Activated T-cell treated with anti-CD3 and anti-CD28 coated beads, Interleukin-2, amount 50 U/mL, for 24 hours (primary cell): ENCODE measurements at regions not wholly inside any gene's neighbourhood (a gene's known extent, or its start where the extent isn't known, plus 50 kb on each side); places are given as distances from the start of the nearest gene placed in this dataset.
A peak's percentile ranks its signal among the peaks of the same experiment; 100 is the strongest.

Experiments
- DNase-seq: peaks from one replicate; pipeline ENCODE4 v3.0.0-alpha.2; 2020
- H3K27ac Mint-ChIP-seq: 2 replicates; pipeline ENCODE4 v1.8.0; 2020; ENCODE audit warnings: mild to moderate bottlenecking, mixed read lengths
- H3K27me3 Mint-ChIP-seq: 2 replicates; pipeline ENCODE4 v1.8.0; 2020; ENCODE audit warnings: mixed read lengths
- H3K36me3 Mint-ChIP-seq: 2 replicates; pipeline ENCODE4 v1.8.0; 2020; ENCODE audit warnings: low read depth, mixed read lengths
- H3K4me1 Mint-ChIP-seq: 2 replicates; pipeline ENCODE4 v1.8.0; 2020; ENCODE audit warnings: low read depth, mixed read lengths
- H3K4me3 Mint-ChIP-seq: 2 replicates; pipeline ENCODE4 v1.8.0; 2020; ENCODE audit warnings: mild to moderate bottlenecking, moderate library complexity, mixed read lengths
- H3K9me3 Mint-ChIP-seq: 2 replicates; pipeline ENCODE4 v1.8.0; 2020; ENCODE audit warnings: mixed read lengths

- Mint-ChIP-seq H3K27me3 (no peaks in the 10 kb centered on the region), H3K4me3 (no peak overlapping the region), H3K27ac (no peak overlapping the region), H3K4me1 (no peaks in the 10 kb centered on the region), H3K9me3 (peaks cover 4% of the 10 kb centered on the region), H3K36me3 (no peaks in the 10 kb centered on the region)
- DNase-seq: no peak
Measured at GRCh38 chr11:26231252-26231661, 100.7 kb upstream of the ANO3 start.

- Mint-ChIP-seq H3K9me3 (peaks cover 8% of the 10 kb centered on the region), H3K4me1 (no peaks in the 10 kb centered on the region), H3K36me3 (no peaks in the 10 kb centered on the region), H3K27ac (no peak overlapping the region), H3K27me3 (no peaks in the 10 kb centered on the region), H3K4me3 (no peak overlapping the region)
- DNase-seq: no peak
Measured at GRCh38 chr11:26234451-26234850, 97.5 kb upstream of the ANO3 start.

GRCh38 chr11:26243426-26243825 is 88.5 kb upstream of the ANO3 start:
- Mint-ChIP-seq H3K9me3 (peaks cover 7% of the 10 kb centered on the region), H3K27me3 (no peaks in the 10 kb centered on the region), H3K36me3 (no peaks in the 10 kb centered on the region), H3K4me1 (no peaks in the 10 kb centered on the region), H3K27ac (no peak overlapping the region), H3K4me3 (no peak overlapping the region)
- no peak for DNase-seq

DNA sequence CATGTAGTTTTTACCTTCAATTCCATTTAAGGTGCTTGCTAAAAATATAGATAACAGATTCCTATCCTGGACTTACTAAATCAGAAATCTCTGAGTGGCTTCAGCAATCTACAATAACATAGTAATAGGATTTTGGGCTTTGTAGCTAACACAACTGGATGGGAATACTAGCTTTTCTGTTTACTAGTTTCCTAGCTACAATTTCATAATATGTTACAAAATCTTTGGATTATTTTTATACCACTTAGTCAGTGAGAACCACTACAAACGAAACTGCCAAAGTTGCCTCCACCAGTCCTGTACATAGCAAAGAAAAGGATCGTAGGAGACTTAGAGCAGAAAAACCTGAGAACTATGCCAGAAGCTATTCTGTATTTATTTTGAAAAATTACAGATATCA is 87.7 kb upstream of the ANO3 start:
- DNase-seq: no peak
- H3K36me3 Mint-ChIP-seq: no peaks in the 10 kb centered on the region
- H3K9me3 Mint-ChIP-seq: peaks cover 6% of the 10 kb centered on the region
- no peaks in the 10 kb centered on the region for H3K4me1 Mint-ChIP-seq
- H3K4me3 Mint-ChIP-seq: no peak overlapping the region
- H3K27ac Mint-ChIP-seq: no peak overlapping the region
- no peaks in the 10 kb centered on the region for H3K27me3 Mint-ChIP-seq

DNA sequence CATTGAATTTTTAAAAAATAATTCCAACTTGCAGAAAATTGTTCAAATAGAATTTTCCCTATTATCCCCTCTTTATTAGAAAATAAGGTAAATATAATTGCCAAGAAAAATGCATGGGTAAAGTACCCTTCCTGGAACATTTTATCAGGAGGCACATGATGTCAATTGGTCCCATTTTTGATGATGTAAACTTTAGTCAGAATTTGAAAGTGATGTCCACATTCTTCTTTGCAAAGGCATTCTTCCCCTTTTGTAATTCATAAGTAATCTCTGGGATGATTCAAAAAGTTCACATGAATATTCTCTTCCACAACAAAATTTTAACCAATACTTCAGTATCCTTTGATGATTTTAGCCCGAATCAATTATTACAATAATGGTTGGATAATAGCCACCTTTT is 86.9 kb upstream of the ANO3 start:
- Mint-ChIP-seq H3K4me3 (no peak overlapping the region), H3K36me3 (no peaks in the 10 kb centered on the region), H3K4me1 (no peaks in the 10 kb centered on the region), H3K27me3 (no peaks in the 10 kb centered on the region), H3K9me3 (peaks cover 2% of the 10 kb centered on the region), H3K27ac (no peak overlapping the region)
- no peak for DNase-seq

GRCh38 chr11:26247340-26247739 is 84.6 kb upstream of the ANO3 start:
- peaks cover 2% of the 10 kb centered on the region for H3K9me3 Mint-ChIP-seq
- no peak for DNase-seq
- no peaks in the 10 kb centered on the region for H3K27me3 Mint-ChIP-seq
- no peak overlapping the region for H3K4me3 Mint-ChIP-seq
- H3K27ac Mint-ChIP-seq: no peak overlapping the region
- no peaks in the 10 kb centered on the region for H3K36me3 Mint-ChIP-seq
- no peaks in the 10 kb centered on the region for H3K4me1 Mint-ChIP-seq

DNA sequence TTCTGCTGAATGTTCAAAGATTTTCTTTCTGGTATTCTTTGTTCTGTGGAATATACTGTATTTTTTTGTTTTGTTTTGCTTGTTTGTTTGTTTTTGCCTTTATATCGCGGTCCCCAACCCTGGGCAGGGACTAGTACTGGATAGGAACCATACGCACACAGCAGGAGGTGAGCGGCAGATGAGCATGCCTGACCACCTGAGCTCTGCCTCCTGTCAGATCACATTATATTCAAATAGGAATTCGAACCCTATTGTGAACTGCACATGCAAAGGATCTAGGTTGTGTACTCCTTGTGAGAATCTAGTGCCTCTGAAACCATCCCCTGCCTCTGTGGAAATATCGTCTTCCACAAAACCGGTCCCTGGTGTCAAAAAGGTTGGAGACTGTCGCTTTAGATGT is 83.3 kb upstream of the ANO3 start:
- H3K27ac Mint-ChIP-seq: no peak overlapping the region
- no peaks in the 10 kb centered on the region for H3K36me3 Mint-ChIP-seq
- no peaks in the 10 kb centered on the region for H3K4me1 Mint-ChIP-seq
- H3K9me3 Mint-ChIP-seq: peaks cover 2% of the 10 kb centered on the region
- DNase-seq: no peak
- no peaks in the 10 kb centered on the region for H3K27me3 Mint-ChIP-seq
- no peak overlapping the region for H3K4me3 Mint-ChIP-seq

DNA sequence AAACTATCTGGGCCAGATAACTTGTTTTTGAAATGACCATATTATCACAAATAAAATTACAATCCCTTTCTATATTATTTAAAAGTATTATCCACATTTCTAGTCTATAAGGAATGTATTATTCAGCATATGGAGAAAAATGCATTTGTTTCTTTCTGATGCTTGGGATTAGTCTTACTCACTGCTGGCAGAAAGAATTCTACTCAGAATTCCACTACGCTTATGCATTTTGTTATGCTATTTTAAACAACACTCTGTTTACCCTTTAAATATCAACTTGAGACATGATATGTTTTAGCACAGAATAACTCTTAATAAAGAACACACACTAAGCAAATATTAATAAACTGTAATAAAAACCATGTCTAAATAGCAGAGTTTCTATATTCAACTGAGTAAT is 77.6 kb upstream of the ANO3 start:
- Mint-ChIP-seq H3K27me3 (no peaks in the 10 kb centered on the region), H3K4me3 (no peak overlapping the region), H3K36me3 (no peaks in the 10 kb centered on the region), H3K4me1 (no peaks in the 10 kb centered on the region), H3K27ac (no peak overlapping the region), H3K9me3 (no peaks in the 10 kb centered on the region)
- no peak for DNase-seq

GRCh38 chr11:26263769-26264168 is 68.2 kb upstream of the ANO3 start:
- H3K27me3 Mint-ChIP-seq: no peaks in the 10 kb centered on the region
- H3K36me3 Mint-ChIP-seq: no peaks in the 10 kb centered on the region
- no peaks in the 10 kb centered on the region for H3K4me1 Mint-ChIP-seq
- no peaks in the 10 kb centered on the region for H3K9me3 Mint-ChIP-seq
- no peak overlapping the region for H3K4me3 Mint-ChIP-seq
- no peak for DNase-seq
- no peak overlapping the region for H3K27ac Mint-ChIP-seq

DNA sequence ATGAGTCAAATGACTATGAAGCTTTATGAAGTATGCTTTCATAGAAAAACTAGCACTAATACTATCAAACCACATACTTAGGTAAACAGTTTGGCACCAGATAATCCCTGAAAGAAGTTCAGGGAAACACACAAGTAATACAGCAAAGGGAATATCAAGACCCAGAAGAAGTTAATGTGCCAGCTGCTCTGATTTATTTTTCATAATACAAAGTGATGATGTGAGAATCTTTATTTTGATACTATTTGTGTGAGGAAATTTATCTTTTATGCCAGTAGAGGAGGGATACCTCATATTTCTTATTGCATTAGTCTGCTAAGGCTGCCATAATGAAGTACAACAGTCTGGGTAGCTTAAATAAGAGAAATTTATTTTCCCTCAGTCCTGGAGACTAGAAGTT is 67.7 kb upstream of the ANO3 start:
- Mint-ChIP-seq H3K4me1 (no peaks in the 10 kb centered on the region), H3K27me3 (no peaks in the 10 kb centered on the region), H3K9me3 (no peaks in the 10 kb centered on the region), H3K4me3 (no peak overlapping the region), H3K27ac (no peak overlapping the region), H3K36me3 (no peaks in the 10 kb centered on the region)
- DNase-seq: no peak

DNA sequence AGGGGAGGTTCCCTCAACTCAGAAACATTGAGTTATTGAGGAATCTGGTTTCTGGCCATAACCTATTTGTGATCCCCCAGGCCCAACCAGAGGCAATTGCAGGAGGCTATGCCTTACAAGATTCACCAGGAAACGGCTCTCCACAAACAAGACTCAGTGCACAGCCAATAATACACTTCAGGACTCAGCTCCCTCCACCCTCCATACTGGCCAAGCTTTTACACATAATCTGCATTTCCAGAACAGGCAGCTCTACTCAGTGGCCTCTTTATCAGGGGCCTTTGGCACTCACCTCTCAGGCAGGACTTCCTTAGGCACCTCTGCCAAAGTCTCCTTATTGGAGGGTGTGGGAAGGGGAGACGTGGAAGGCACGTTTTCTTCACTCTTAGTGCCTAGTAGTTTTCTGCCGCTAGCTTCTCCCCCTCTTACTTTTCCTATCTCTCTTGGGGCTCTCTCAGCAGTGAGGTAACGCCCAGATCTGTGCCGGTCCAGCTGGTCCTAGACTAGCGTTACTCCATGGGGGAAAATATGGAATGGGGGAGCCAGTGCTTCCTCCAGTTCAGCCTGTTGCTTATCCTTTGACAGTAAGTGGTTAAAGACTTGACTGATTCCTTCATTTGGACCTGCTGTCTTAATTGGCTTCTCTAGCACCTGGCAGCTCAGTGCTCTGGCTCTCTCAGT is 62.8 kb upstream of the ANO3 start:
- no peaks in the 10 kb centered on the region for H3K27me3 Mint-ChIP-seq
- H3K9me3 Mint-ChIP-seq: no peaks in the 10 kb centered on the region
- H3K27ac Mint-ChIP-seq: no peak overlapping the region
- no peaks in the 10 kb centered on the region for H3K36me3 Mint-ChIP-seq
- no peak overlapping the region for H3K4me3 Mint-ChIP-seq
- DNase-seq: no peak
- H3K4me1 Mint-ChIP-seq: no peaks in the 10 kb centered on the region

- no peaks in the 10 kb centered on the region for H3K36me3 Mint-ChIP-seq
- H3K27me3 Mint-ChIP-seq: no peaks in the 10 kb centered on the region
Measured at GRCh38 chr11:26271666-26272065, 60.3 kb upstream of the ANO3 start.

DNA sequence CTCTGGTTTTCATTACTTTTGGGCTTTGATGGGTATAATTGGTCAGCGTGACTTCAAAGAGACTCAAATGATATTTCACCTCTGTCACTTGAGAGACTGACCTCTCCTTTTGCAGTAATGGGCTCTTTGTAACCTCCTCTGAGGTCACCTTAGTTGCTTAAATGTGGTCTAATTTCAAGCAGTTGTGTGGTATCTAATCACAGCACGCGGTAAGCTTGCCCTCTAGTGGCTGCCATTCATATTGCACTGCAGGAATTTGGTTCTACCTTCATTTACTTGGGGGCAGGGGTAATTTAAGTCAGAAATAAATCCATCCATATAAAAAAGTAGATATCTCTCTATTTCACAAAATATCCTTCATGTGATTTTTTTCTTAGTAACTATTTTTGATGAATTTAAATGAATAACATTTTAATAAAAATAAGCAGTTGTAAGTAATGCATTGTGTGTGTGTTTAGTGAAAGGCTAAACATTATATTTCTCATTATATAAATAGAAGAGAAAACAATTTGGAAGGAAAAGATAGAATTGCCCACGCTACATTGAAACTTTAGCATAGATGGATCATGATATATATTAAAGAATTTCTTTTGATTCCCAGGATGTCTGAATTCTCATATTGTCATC is 55.0 kb upstream of the ANO3 start:
- Mint-ChIP-seq H3K27me3 (peaks cover 3% of the 10 kb centered on the region), H3K27ac (no peak overlapping the region), H3K4me1 (no peaks in the 10 kb centered on the region), H3K9me3 (no peaks in the 10 kb centered on the region), H3K4me3 (no peak overlapping the region), H3K36me3 (no peaks in the 10 kb centered on the region)
- peak; percentile 39 for DNase-seq

More at GRCh38 chr11:26271666-26272065, 60.3 kb upstream of the ANO3 start:
- Mint-ChIP-seq H3K4me1 (no peaks in the 10 kb centered on the region), H3K27ac (no peak overlapping the region), H3K4me3 (no peak overlapping the region), H3K9me3 (no peaks in the 10 kb centered on the region)
- no peak for DNase-seq

- Mint-ChIP-seq H3K27ac (no peak overlapping the region), H3K27me3 (peaks cover 4% of the 10 kb centered on the region), H3K4me1 (no peaks in the 10 kb centered on the region), H3K4me3 (no peak overlapping the region), H3K9me3 (no peaks in the 10 kb centered on the region), H3K36me3 (no peaks in the 10 kb centered on the region)
- DNase-seq: no peak
Measured at GRCh38 chr11:26278354-26278753, 53.6 kb upstream of the ANO3 start.
